DND-41 (cell line): ENCODE measurements at regions not wholly inside any gene's neighbourhood (a gene's known extent, or its start where the extent isn't known, plus 50 kb on each side); places are given as distances from the start of the nearest gene placed in this dataset.

Experiments used
- ATAC-seq: fragments of 200-7000 bp; cut with Tn5 transposase; 3 replicates; pipeline ENCODE4 v1.9.1; 2021; ENCODE audit warnings: low read depth; ENCODE audit not compliant: insufficient read depth
- DNase-seq: peaks from one replicate; pipeline ENCODE4 v3.0.0-alpha.2; 2020
- H2AFZ ChIP-seq: 2 replicates; pipeline ENCODE4 v1.6.0; 2012; ENCODE audit warnings: low read depth, low read length
- H3K27ac ChIP-seq: 2 replicates; pipeline ENCODE4 v1.5.1; 2012; ENCODE audit warnings: low read length, inconsistent platforms
- H3K27me3 ChIP-seq: fragments of 200-600 bp; sonication (generic); 2 replicates; pipeline ENCODE4 v1.6.0; 2012; ENCODE audit warnings: low read length, mild to moderate bottlenecking, inconsistent platforms; ENCODE audit not compliant: insufficient read depth, poor library complexity
- H3K36me3 ChIP-seq: 2 replicates; pipeline ENCODE4 v1.5.1; 2012; ENCODE audit warnings: low read length, inconsistent platforms; ENCODE audit not compliant: insufficient read depth
- H3K4me1 ChIP-seq: 2 replicates; pipeline ENCODE4 v1.5.1; 2012; ENCODE audit warnings: mild to moderate bottlenecking, low read length; ENCODE audit not compliant: insufficient read depth
- H3K4me2 ChIP-seq: 2 replicates; pipeline ENCODE4 v1.6.0; 2012; ENCODE audit warnings: mild to moderate bottlenecking, moderate library complexity, low read length, inconsistent platforms; ENCODE audit not compliant: insufficient read depth
- H3K4me3 ChIP-seq, 2 experiments: fragments of 200-600 bp in 1 of 2; shearing (Covaris generic) in 1 of 2; 2 replicates each; pipeline ENCODE4 v1.5.1; 2012 to 2016; ENCODE audit warnings: inconsistent platforms in 2 of 2, low read length in 2 of 2, mild to moderate bottlenecking in 2 of 2, low read depth in 1 of 2, moderate library complexity in 1 of 2
- H3K79me2 ChIP-seq: 2 replicates; pipeline ENCODE4 v1.6.0; 2012; ENCODE audit warnings: low read length, inconsistent platforms; ENCODE audit not compliant: insufficient read depth
- H3K9ac ChIP-seq: 2 replicates; pipeline ENCODE4 v1.6.0; 2012; ENCODE audit warnings: low read depth, mild to moderate bottlenecking, inconsistent platforms, low read length, moderate library complexity
- H3K9me3 ChIP-seq: 2 replicates; pipeline ENCODE4 v1.5.1; 2012; ENCODE audit warnings: low read length, moderate library complexity, mild to moderate bottlenecking, inconsistent platforms; ENCODE audit not compliant: insufficient read depth, severe bottlenecking
- H4K20me1 ChIP-seq: 2 replicates; pipeline ENCODE4 v1.6.0; 2012; ENCODE audit warnings: low read length; ENCODE audit not compliant: insufficient read depth
- EZH2 ChIP-seq: IDR thresholded peaks from 3 replicates; pipeline ENCODE4 v1.6.1; 2012; ENCODE audit warnings: borderline replicate concordance, low read depth, mild to moderate bottlenecking, moderate library complexity, low read length, inconsistent platforms; ENCODE audit not compliant: severe bottlenecking
- TF ChIP-seq, protein P1 (sequence below): IDR thresholded peaks from 2 replicates; pipeline ENCODE4 v1.5.1; 2012; ENCODE audit warnings: borderline replicate concordance, low read length, moderate library complexity, mild to moderate bottlenecking; ENCODE audit not compliant: poor library complexity, severe bottlenecking; ENCODE audit errors: extremely low read depth

DNA sequence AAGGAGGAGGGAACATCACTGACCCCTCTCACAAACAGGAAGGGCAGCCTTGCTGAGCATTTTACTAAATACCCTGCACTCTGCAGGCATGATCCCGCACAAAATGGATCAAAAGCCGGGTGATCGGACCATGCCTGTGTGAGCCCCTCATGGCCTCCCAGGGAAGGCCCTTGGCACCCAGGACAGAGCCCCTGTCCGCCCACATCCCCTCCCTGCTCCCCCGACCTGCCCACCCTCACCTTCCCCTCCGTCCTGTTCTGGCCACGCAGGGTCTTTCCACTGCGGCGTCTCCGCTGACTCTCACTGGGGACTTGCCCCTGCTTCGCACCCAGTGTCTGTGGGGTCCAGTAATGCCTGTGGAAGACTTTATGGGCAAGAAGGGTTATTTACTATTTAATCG is 105.0 kb downstream of the HMX1 start:
- no peak for DNase-seq
- no peak overlapping the region for H2AFZ ChIP-seq
- no peak overlapping the region for H3K9ac ChIP-seq
- TF ChIP-seq, protein P1, sequence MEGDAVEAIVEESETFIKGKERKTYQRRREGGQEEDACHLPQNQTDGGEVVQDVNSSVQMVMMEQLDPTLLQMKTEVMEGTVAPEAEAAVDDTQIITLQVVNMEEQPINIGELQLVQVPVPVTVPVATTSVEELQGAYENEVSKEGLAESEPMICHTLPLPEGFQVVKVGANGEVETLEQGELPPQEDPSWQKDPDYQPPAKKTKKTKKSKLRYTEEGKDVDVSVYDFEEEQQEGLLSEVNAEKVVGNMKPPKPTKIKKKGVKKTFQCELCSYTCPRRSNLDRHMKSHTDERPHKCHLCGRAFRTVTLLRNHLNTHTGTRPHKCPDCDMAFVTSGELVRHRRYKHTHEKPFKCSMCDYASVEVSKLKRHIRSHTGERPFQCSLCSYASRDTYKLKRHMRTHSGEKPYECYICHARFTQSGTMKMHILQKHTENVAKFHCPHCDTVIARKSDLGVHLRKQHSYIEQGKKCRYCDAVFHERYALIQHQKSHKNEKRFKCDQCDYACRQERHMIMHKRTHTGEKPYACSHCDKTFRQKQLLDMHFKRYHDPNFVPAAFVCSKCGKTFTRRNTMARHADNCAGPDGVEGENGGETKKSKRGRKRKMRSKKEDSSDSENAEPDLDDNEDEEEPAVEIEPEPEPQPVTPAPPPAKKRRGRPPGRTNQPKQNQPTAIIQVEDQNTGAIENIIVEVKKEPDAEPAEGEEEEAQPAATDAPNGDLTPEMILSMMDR: no peak
- TF ChIP-seq EZH2: no peak
- H3K4me3 ChIP-seq: no peak overlapping the region
- H3K27ac ChIP-seq: no peak overlapping the region
- no peak overlapping the region for H3K4me2 ChIP-seq
- H3K27me3 ChIP-seq: no peaks in the 10 kb centered on the region
- no peaks in the 10 kb centered on the region for H3K9me3 ChIP-seq
- no peaks in the 10 kb centered on the region for H3K79me2 ChIP-seq
- H3K36me3 ChIP-seq: no peaks in the 10 kb centered on the region
- no peaks in the 10 kb centered on the region for H3K4me1 ChIP-seq
- H4K20me1 ChIP-seq: 0 out of 2 replicates have a peak, but pooled peaks cover 3% of the 10 kb centered on the region
- ATAC-seq: no peak

DNA sequence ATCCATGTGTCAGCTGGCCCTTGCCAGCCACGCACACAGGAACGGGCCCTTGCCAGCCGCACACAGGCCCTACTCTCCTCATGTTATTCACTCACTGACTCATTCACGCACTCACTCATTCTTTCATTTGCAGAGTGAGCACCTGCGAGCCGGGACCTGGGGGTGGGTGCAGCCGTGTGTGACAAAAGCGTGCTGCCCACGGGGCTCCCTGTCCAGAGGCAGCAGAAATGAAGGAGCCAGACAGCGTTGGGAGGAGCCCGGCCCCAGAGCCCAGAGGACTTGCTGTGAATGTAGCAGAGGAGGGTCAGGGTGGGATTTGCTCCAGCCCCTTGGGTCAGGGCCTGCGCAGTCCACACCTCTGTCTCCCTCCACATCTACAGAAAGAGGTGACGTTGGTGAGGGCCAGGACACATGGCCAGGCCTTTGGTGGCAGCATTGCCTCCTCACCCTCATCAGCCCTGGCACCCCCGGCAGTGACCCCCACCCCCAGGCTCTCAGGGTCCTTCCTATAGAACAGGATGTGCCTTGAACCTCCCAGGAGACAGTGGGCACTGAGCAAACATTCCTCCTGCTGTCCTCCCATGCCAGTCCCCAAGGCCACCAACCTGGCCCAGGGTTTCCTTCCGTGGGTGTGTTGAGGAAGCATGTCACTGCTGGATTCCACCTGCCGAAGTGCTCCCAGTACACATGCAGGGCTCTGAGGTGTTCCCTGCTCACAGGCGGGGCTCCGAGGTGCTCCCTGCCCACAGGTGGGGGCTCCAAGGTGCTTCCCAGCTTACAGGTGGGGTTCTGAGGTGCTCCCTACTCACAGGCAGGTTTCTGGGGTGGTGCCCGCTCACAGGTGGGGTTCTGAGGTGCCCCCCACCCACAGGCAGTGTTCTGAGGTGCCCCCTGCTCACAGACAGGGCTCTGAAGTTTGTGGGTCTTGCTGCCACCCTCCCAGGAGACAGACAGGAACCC is 105.7 kb downstream of the HMX1 start:
- H3K9me3 ChIP-seq: no peaks in the 10 kb centered on the region
- no peak overlapping the region for H3K4me3 ChIP-seq
- no peaks in the 10 kb centered on the region for H3K4me1 ChIP-seq
- H3K36me3 ChIP-seq: no peaks in the 10 kb centered on the region
- no peak for DNase-seq
- H3K27ac ChIP-seq: no peak overlapping the region
- H3K9ac ChIP-seq: no peak overlapping the region
- H2AFZ ChIP-seq: no peak overlapping the region
- H4K20me1 ChIP-seq: 0 out of 2 replicates have a peak, but pooled peaks cover 3% of the 10 kb centered on the region
- no peak overlapping the region for H3K4me2 ChIP-seq
- TF ChIP-seq, protein P1: no peak
- TF ChIP-seq EZH2: no peak
- H3K79me2 ChIP-seq: no peaks in the 10 kb centered on the region
- no peak for ATAC-seq
- H3K27me3 ChIP-seq: no peaks in the 10 kb centered on the region

DNA sequence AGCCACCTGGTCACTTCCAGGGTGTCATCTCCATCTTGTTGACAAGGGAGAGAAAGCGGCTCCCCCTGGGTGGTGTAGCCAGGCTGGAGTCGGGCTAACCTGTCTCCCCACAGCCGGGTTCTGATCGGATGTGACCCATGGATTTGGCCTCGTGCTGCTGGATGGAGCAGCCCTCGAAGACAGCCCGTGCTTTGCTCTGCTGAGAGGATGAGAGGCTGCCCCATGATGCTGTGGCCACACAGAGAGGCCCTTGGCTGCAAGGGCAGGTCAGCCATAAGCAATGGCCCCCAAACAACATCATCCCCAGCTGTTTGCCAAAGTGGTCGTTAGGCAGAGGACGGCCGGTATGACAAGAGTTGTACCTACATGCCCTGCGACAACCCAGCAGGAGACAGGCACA is 106.6 kb downstream of the HMX1 start:
- no peak overlapping the region for H3K27ac ChIP-seq
- ATAC-seq (no peak), DNase-seq (no peak)
- no peak overlapping the region for H2AFZ ChIP-seq
- TF ChIP-seq EZH2: no peak
- no peaks in the 10 kb centered on the region for H3K79me2 ChIP-seq
- H3K4me1 ChIP-seq: no peaks in the 10 kb centered on the region
- no peaks in the 10 kb centered on the region for H3K9me3 ChIP-seq
- H3K4me2 ChIP-seq: no peak overlapping the region
- H4K20me1 ChIP-seq: 0 out of 2 replicates have a peak, but pooled peaks cover 3% of the 10 kb centered on the region
- no peak overlapping the region for H3K4me3 ChIP-seq
- H3K36me3 ChIP-seq: no peaks in the 10 kb centered on the region
- H3K27me3 ChIP-seq: no peaks in the 10 kb centered on the region
- no peak overlapping the region for H3K9ac ChIP-seq

DNA sequence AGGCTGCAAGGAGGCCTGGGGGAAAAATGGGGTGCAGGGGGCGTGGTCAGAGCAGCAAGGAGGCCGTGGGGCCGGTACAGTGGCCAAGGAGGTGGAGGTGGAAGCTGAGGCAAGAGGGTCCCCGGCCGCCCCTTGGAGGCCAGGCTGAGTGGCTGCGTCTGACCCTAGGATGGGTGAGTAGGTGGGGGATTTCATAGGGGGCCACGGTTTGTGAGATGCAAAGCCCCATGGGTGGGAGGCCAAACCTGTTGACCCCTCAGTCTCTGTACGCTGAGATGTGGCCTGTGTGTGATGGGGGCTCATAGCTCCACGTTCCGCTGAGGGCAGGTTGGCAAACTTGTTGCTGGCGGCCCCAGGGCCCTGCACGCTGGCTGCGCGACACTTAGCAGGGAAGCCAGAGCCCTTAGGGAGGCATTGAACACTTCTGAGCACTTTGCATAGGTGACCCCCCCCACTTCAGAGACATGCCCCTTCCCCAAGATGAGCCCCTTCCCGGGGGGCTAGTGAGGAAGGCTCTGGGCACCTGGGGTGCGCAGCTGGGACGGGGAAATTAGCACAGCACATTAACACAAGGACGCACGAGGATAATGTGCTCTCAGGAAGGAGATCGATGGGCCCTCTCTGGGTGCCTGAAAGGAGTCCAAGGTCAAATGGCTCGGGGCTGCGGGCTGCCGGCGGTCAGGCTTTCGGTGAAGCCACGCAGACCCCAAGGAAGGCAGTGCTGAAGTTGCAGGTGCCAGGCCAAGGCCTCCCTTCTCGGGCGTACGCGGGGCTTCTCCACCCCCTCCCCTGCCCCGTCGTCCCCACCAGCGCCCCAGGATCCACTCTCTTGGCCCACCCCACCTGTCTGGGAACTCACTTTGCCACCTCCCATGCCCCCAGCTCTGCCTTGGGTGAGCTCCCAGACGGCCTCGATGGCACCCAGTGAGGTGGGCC is 107.4 kb downstream of the HMX1 start:
- H3K79me2 ChIP-seq: no peaks in the 10 kb centered on the region
- H3K27ac ChIP-seq: no peak overlapping the region
- no peak overlapping the region for H2AFZ ChIP-seq
- no peak overlapping the region for H3K9ac ChIP-seq
- TF ChIP-seq, protein P1: no peak
- no peak for TF ChIP-seq EZH2
- no peaks in the 10 kb centered on the region for H3K36me3 ChIP-seq
- no peaks in the 10 kb centered on the region for H3K4me1 ChIP-seq
- H4K20me1 ChIP-seq: no peaks in the 10 kb centered on the region
- ATAC-seq (no peak), DNase-seq (no peak)
- H3K4me3 ChIP-seq: no peak overlapping the region
- no peaks in the 10 kb centered on the region for H3K9me3 ChIP-seq
- H3K4me2 ChIP-seq: no peak overlapping the region
- H3K27me3 ChIP-seq: no peaks in the 10 kb centered on the region
